A172 (cell line): ENCODE measurements at regions not wholly inside any gene's neighbourhood (a gene's known extent, or its start where the extent isn't known, plus 50 kb on each side); places are given as distances from the start of the nearest gene placed in this dataset.

Experiments
- DNase-seq: peaks from one replicate; pipeline ENCODE4 v3.0.0-alpha.2; 2015; ENCODE audit warnings: low spot score

DNA sequence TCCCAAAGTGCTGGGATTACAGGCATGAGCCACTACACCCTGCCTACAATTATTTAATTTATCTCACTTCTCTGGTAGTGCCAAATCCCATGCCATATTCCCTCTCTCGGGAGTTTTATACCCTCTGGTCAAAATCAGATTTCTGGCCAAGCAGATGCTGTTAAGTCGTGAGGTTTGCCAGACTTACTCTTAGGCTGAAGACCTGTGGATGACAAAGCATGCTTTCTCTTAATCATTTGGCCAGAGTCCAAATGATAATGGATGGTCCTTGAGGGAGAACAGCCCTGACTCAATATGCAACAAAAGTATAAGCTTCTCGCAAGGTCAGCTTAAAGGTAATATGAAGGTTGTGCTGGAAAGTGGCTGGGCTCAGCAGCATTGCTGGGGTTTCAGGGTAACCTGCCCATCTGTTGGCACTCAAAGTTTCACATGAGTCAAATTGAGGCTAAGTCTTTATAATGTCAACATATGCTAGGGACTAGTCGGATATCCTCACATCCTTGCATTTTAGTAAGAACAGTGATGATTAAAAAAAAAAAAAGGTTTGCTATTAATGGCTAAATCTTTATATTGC, 280.1 kb downstream of the KIF4B start:
- DNase-seq: no peak

GRCh38 chr5:155295111-155295510, 281.6 kb downstream of the KIF4B start:
- no peak for DNase-seq

GRCh38 chr5:155299386-155300005, 285.9 kb downstream of the KIF4B start:
- no peak for DNase-seq

- no peak for DNase-seq
Measured at GRCh38 chr5:155303120-155303519, 289.6 kb downstream of the KIF4B start.

- DNase-seq: no peak
Measured at GRCh38 chr5:155307229-155307628, 293.7 kb downstream of the KIF4B start.

DNA sequence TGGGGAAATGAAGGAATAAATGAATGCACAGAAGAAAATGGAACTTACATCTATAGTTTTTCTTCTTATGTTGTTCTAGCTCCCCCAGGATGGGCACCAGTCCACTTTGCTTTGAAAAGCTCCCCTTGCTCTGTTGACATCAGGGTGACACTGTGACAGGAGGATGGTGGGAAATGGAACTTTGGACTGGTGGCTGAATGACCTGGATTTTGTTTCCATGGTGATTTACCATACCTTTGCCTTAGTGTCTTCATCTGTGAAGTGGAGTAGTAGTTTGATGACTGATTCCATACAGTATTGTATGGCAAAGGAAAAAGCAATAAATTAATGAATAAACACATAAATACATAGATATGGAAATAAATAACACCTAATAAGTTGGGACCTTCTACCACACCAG, 294.7 kb downstream of the KIF4B start:
- no peak for DNase-seq

GRCh38 chr5:155309021-155309746, 295.6 kb downstream of the KIF4B start:
- no peak for DNase-seq

DNA sequence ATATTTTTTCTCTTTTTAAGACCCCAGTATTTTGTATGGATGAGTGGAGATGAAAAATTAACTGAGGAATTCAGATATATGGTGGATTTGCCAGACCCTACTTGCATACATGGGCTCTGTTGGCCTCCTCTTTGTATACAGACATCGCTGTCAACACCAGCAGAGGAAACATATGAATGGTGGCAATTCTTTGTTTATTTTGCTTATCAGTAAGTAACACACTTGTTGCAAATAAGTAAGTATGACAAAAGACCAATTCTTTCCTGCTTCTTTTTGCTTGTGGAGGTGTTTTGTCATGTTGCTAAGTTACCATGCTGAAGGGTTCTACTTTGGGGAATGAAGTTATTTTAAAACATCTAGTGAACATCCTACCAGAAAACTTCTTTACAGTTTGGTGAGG, 298.2 kb downstream of the KIF4B start:
- DNase-seq: no peak

- DNase-seq: no peak
Measured at GRCh38 chr5:155313518-155313917, 300.0 kb downstream of the KIF4B start.

GRCh38 chr5:155316070-155316714, 302.6 kb downstream of the KIF4B start:
- no peak for DNase-seq

GRCh38 chr5:155332618-155333017, 319.1 kb downstream of the KIF4B start:
- no peak for DNase-seq

DNA sequence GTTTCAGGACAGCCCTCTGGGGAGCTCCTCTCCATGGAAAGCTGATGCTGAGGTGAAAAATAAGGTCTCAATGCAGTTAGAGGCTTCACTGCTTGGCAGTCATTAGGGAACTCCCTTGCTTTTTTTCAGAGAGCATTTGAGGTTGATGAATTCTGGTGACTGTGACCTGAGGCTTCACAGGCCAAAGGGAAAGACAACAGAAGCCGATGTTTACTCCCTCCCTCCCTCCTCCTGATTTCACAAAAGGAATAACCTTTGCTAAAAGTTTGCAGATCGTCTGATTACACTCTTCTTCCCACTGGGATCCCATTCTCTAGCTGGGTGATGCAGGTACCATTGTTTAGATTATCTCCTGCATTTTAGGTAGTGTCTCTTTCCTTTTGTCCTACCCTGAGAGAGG, 329.4 kb downstream of the KIF4B start:
- DNase-seq: no peak

DNA sequence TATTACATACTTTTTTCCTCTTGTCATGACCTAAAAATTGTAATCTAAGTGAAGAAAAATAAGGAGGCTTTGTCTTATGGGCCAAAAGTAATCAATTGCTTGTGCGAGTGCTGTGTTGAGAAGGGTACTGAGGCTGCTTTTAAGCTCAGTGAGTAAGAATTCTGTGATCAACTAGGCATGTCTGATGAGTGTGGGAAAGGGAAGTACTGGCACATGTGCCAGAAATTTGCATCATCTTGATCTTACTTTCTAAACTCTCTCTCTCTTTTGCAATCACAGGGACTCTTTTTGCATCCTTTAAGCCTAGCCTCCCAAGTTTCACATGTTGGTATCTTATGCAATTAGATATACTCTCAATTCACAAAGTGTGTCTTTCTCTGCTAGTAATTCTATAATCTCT, 329.9 kb downstream of the KIF4B start:
- no peak for DNase-seq

DNA sequence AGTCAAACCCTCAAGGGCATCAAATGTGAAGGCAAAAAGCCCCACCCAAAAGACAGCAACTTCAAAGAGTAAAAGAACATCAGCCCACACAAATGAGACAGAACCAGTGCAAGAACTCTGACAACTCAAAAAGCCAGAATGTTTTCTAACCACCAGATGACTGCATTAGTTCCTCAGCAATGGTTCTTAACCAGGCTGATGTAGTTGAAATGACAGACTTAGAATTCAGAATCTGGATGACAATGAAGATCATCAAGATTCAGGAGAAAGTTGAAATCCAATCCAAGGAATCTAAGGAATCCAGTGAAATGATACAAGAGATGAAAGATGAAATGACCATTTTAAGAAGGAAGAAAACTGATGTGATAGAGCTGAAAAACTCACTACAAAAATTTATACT, 339.7 kb downstream of the KIF4B start:
- DNase-seq: no peak

DNA sequence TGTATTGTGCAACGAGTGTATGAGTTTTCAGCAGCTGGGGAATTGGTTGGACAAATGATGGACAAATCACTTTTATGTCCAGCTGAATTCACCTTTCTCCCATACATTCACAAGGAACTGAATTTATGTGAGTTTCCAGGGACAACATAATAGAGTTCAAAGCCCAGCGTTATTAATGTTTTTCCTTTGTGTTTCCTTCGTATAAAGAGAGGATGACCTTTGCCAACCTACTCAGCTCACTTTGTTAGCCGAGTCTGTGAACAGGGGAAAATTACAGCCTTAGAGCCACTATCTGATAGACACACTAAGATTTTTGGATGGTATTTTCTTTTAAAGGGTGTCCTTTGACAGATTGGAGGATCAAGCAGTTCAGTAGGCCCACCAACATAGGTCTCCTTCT, 352.5 kb downstream of the KIF4B start:
- no peak for DNase-seq

DNA sequence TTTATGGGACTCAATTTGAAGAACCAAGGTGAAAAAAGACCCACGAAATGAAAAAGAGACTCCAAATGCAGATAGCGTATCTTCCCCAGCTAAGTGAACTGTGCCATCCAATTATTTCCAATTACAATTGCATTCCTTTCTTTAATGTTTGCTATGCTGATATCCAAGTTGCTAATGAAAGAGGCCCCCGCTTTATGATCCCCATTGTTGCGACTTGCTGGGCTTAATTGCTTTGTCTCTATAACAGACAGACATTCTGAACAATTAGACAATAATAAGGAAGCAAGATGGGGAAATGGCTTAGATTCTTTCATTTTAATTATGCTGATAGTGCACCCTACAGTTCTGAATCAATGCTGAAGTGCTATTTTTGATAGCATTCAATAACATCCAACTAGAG, 354.3 kb downstream of the KIF4B start:
- DNase-seq: no peak

- no peak for DNase-seq
Measured at GRCh38 chr5:155368490-155368889, 354.9 kb downstream of the KIF4B start.

DNA sequence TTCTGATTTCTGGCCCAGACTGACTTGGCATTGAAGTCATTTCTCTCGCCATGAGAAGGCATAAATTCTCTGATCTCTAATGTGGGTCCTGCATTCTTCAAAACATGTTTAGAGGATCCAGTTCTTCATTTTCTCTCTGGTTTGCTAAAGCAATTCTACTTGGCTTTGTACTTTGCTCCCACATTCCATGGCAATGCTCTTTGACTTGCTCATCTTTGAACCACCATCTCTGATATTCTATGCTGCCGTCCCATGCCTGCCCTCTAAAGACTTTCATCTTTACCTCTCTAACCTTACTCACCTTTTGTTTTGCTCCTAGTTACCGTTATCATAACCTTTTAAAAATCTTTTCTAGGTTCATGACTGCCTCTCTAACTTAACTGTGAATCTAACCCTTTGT, 366.9 kb downstream of the KIF4B start:
- no peak for DNase-seq

- no peak for DNase-seq
Measured at GRCh38 chr5:155381654-155382053, 368.1 kb downstream of the KIF4B start.

GRCh38 chr5:155389498-155389897, 375.9 kb downstream of the KIF4B start:
- no peak for DNase-seq

DNA sequence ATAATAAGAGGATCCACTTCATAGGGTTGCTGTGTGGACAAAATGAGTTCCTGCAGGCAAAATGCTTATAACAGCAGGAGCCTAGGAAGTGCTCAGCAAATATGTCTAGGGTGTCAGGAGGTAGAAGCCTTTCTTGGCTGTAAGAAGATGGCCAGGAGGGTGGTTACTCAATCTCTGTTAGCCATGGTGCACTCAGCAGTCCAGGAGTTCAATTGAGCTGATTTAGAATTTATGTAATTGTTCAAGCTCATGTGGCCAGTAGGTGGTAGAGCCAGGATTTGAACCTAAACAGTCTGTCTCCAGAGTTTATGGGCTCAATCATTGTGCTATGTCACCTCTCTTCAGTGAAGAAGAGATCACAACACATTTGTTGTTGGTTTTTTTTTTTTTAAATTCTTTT, 381.2 kb downstream of the KIF4B start:
- DNase-seq: no peak

- DNase-seq: no peak
Measured at GRCh38 chr5:155402927-155403640, 389.5 kb downstream of the KIF4B start.
